Vagina (tissue), 2 donors: ENCODE measurements at regions not wholly inside any gene's neighbourhood (a gene's known extent, or its start where the extent isn't known, plus 50 kb on each side); places are given as distances from the start of the nearest gene placed in this dataset.

Experiments
- DNase-seq, 2 donors: peaks; one replicate each; pipeline ENCODE4 v3.0.0-alpha.2; 2017; ENCODE audit errors: extremely low spot score in 2 of 2
- H3K27ac ChIP-seq: fragments of 200-600 bp; sonication (generic); one replicate; pipeline ENCODE4 v1.5.1; 2019
- H3K27me3 ChIP-seq: fragments of 200-600 bp; sonication (generic); one replicate; pipeline ENCODE4 v1.5.1; 2019
- H3K36me3 ChIP-seq, 2 donors: fragments of 200-600 bp; sonication (generic); one replicate each; pipeline ENCODE4 v1.5.1; 2017 to 2019
- H3K4me1 ChIP-seq: fragments of 200-600 bp; sonication (generic); one replicate; pipeline ENCODE4 v1.5.1; 2019
- H3K4me3 ChIP-seq, 2 donors: fragments of 200-600 bp; sonication (generic); 1 replicate in 1 of 2; 2 replicates in 1 of 2; pipeline ENCODE4 v1.5.1; 2016 to 2019
- H3K9me3 ChIP-seq: fragments of 200-600 bp; sonication (generic); one replicate; pipeline ENCODE4 v1.5.1; 2019
- CTCF ChIP-seq, 3 experiments: fragments of 450-650 bp in 2 of 3; fragments of 200-600 bp in 1 of 3; sonication (generic) in 1 of 3; IDR thresholded peaks; one replicate each; pipeline ENCODE4 v1.5.1; 2017 to 2019; ENCODE audit warnings: antibody characterized with exemption in 3 of 3, mild to moderate bottlenecking in 2 of 3, moderate library complexity in 2 of 3
- POLR2A ChIP-seq, 2 donors: fragments of 450-650 bp; IDR thresholded peaks; one replicate each; pipeline ENCODE4 v1.6.1; 2017; ENCODE audit warnings: antibody characterized with exemption in 2 of 2, mild to moderate bottlenecking in 2 of 2, moderate library complexity in 2 of 2
- POLR2AphosphoS5 ChIP-seq, 2 donors: sonication (generic); formaldehyde crosslinking; IDR thresholded peaks; one replicate each; pipeline ENCODE4 v1.9.0; 2017; ENCODE audit warnings: antibody characterized with exemption in 2 of 2, mild to moderate bottlenecking in 2 of 2, low read depth in 1 of 2; ENCODE audit not compliant: insufficient read depth in 1 of 2
- intact Hi-C: fragments of 100-400 bp; cut with DNase I; formaldehyde crosslinking; loops from one replicate; pipeline ENCODE4 v1.15.1; 2023

- H3K27me3 ChIP-seq: no peaks in the 10 kb centered on the region
- intact Hi-C loops: no loop called here
- H3K27ac ChIP-seq: no peak overlapping the region
- no peak for TF ChIP-seq POLR2A (IDR thresholded peaks at IDR 0.05)
- TF ChIP-seq CTCF (IDR thresholded peaks at IDR 0.05): no peak
- TF ChIP-seq POLR2AphosphoS5 (IDR thresholded peaks at IDR 0.05; ENCODE audit: insufficient read depth in 1 of 2, low read depth in 1 of 2): no peak
- no peak overlapping the region for H3K4me3 ChIP-seq
- no peaks in the 10 kb centered on the region for H3K4me1 ChIP-seq
- H3K9me3 ChIP-seq: no peaks in the 10 kb centered on the region
- DNase-seq: no peak
- no peaks in the 10 kb centered on the region for H3K36me3 ChIP-seq
Measured at GRCh38 chr13:54836273-54836672, 1807.7 kb downstream of the OLFM4 start.

GRCh38 chr13:54841682-54842081, 1813.1 kb downstream of the OLFM4 start:
- no peak overlapping the region for H3K4me3 ChIP-seq
- no peak for DNase-seq
- no peaks in the 10 kb centered on the region for H3K27me3 ChIP-seq
- H3K27ac ChIP-seq: no peak overlapping the region
- H3K36me3 ChIP-seq: no peaks in the 10 kb centered on the region
- H3K4me1 ChIP-seq: no peaks in the 10 kb centered on the region
- no peak for TF ChIP-seq POLR2AphosphoS5 (IDR thresholded peaks at IDR 0.05; ENCODE audit: insufficient read depth in 1 of 2, low read depth in 1 of 2)
- no peak for TF ChIP-seq CTCF (IDR thresholded peaks at IDR 0.05)
- TF ChIP-seq POLR2A (IDR thresholded peaks at IDR 0.05): no peak
- no peaks in the 10 kb centered on the region for H3K9me3 ChIP-seq
- intact Hi-C loops: no loop called here

- Histone ChIP-seq H3K27ac (no peak overlapping the region), H3K4me3 (no peak overlapping the region), H3K4me1 (no peaks in the 10 kb centered on the region), H3K9me3 (no peaks in the 10 kb centered on the region), H3K27me3 (no peaks in the 10 kb centered on the region), H3K36me3 (no peaks in the 10 kb centered on the region)
- intact Hi-C loops: no loop called here
- DNase-seq: no peak
- TF ChIP-seq POLR2A (IDR thresholded peaks at IDR 0.05) (no peak), POLR2AphosphoS5 (IDR thresholded peaks at IDR 0.05; ENCODE audit: insufficient read depth in 1 of 2, low read depth in 1 of 2) (no peak), CTCF (IDR thresholded peaks at IDR 0.05) (no peak)
Measured at GRCh38 chr13:54845351-54845965, 1816.8 kb downstream of the OLFM4 start.

- H3K27ac ChIP-seq: no peak overlapping the region
- no peaks in the 10 kb centered on the region for H3K4me1 ChIP-seq
- no peak for DNase-seq
- no peaks in the 10 kb centered on the region for H3K36me3 ChIP-seq
- intact Hi-C loops: no loop called here
- no peaks in the 10 kb centered on the region for H3K27me3 ChIP-seq
- no peaks in the 10 kb centered on the region for H3K9me3 ChIP-seq
- no peak overlapping the region for H3K4me3 ChIP-seq
- TF ChIP-seq CTCF (IDR thresholded peaks at IDR 0.05) (no peak), POLR2A (IDR thresholded peaks at IDR 0.05) (no peak), POLR2AphosphoS5 (IDR thresholded peaks at IDR 0.05; ENCODE audit: insufficient read depth in 1 of 2, low read depth in 1 of 2) (no peak)
Measured at GRCh38 chr13:54852831-54853230, 1824.2 kb downstream of the OLFM4 start.

- Histone ChIP-seq H3K27ac (no peak overlapping the region), H3K4me1 (no peaks in the 10 kb centered on the region), H3K36me3 (no peaks in the 10 kb centered on the region), H3K4me3 (no peak overlapping the region), H3K9me3 (no peaks in the 10 kb centered on the region), H3K27me3 (no peaks in the 10 kb centered on the region)
- DNase-seq: no peak
- TF ChIP-seq POLR2A (IDR thresholded peaks at IDR 0.05): no peak
- no peak for TF ChIP-seq POLR2AphosphoS5 (IDR thresholded peaks at IDR 0.05; ENCODE audit: insufficient read depth in 1 of 2, low read depth in 1 of 2)
- no peak for TF ChIP-seq CTCF (IDR thresholded peaks at IDR 0.05)
- intact Hi-C loops: no loop called here
Measured at GRCh38 chr13:54859827-54860226, 1831.2 kb downstream of the OLFM4 start.
